ENCODE measurements at regions not wholly inside any gene's neighbourhood (a gene's known extent, or its start where the extent isn't known, plus 50 kb on each side); places are given as distances from the start of the nearest gene placed in this dataset.
"Not testable (repeated sequence)": the region's sequence is repeated elsewhere in the genome, so short reads cannot be mapped to it uniquely, and the experiment has no call there.

GRCh38 chr17:72175787-72176515 is 55.1 kb downstream of the SOX9 start:
- DNase-seq, result peak in 26 of 56 donors; percentile 15 to 68 (median 36)

DNA sequence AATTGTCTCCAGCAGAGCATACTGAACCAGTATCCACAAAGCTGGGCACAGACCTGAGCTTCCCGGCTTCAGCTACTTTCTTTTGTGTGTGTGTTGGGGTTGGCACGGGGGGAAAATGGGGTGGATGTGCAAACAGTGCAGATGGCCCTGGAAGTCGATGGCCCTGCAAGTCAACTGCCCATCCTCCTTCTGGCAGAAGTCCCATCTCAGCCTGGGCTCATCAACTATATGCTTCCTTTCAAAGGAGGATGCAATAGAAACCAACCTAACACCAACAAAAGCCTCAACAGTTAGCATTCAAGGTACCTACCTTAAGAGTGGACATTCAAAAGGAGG is 55.7 kb downstream of the SOX9 start:
- DNase-seq, result no peak

DNA sequence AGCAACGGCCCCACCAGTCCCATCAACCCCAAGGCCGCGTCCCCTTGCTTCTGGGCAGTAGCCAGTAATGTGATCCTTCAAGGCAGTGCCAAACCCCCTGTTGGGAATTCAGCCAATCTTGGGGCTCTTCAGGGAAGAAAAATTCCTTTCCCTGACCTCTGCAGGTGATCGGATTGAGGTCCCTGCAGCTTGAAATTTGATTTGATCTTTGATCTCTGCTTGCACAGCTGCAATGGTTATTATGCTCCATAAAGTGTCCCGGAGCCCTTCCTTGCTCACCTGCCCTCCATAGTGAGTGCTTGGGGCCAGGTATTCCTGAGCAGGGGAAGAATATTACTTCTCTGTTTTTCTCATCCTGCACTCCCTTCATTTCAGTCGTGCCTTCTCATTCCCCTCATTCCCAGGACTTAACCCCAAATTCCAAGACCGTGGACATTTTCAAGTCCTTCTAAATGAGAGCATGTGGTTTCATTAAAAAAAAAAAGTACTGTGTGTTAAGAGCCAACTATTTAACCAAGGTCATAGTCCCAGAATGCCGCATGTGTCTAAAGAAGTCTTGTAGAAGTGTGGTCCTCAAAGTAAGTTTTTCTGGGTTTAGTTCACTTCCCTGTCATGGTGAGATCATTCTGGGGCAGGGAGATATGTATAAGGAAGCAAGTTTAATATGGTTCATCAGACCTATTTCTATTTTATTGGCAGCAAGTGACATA is 56.3 kb downstream of the SOX9 start:
- no peak for DNase-seq

DNA sequence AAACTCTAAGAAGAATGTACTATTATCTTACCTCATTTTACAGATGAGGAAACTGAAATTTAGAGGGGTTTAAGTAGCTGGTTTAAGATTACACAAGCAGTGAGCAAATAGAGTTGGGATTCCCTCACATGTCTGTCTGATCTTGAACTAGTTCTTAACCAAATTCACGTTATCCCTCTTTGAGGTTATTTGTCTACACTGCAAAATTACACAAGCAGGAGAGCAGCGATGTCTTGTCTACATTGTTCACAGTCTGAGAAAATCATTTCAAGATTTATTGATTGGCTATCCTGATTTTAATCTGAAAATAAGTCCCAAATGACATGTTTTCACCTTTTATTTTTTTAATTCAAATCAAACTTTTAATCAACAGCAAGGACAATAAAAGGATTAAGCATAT is 56.9 kb downstream of the SOX9 start:
- DNase-seq, result no peak

DNA sequence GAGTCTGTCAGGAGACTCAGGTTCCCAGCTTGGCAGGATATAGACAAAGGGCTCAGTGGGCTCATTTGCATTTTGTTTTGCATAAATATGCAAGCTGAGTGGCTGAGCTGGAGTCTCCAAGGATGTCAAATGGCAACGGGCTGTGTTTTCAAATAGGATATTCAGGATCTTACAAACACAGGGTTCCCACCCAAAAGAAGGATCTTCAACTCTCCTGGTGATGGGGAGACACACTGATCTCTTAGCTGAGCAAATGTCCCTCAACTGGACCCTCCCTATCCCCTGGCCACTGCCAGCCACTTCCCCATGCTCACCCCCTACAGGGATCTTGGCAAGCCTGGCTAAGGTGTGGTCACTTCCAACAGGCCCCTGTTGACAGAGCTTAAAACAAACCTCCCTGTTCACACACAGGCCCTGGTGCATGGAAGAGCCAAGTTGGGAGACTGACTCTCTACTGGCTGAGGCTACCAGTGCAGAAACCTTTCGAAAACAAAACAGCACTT is 61.6 kb downstream of the SOX9 start:
- DNase-seq, result peak in 19 of 56 donors; percentile 8 to 67 (median 35)

DNA sequence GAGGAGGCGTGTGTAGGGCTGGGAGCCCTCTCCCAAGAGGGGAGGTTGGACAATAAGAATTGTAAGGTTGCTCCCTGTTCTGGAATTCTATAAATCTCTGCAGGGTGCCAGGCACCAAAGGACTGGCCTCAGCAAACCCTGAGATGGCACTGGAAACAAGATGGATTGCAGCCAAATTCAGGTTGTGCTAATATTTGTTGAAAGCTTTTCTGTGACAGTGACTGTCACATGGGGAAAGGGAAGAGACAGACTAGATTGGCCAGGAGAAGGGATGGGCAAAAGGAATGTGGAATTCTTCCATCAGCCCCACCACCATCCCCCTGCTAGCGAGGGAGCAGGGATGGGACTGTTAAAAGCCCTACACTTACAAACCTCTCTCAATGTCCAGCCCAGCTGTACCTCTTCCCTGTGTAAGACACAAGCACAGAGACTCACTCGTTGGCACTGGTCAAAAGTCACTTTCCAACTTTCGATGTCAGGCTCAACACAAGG is 62.4 kb downstream of the SOX9 start:
- DNase-seq, result no peak

- DNase-seq, result no peak
Measured at GRCh38 chr17:72184805-72185204, 64.0 kb downstream of the SOX9 start.

DNA sequence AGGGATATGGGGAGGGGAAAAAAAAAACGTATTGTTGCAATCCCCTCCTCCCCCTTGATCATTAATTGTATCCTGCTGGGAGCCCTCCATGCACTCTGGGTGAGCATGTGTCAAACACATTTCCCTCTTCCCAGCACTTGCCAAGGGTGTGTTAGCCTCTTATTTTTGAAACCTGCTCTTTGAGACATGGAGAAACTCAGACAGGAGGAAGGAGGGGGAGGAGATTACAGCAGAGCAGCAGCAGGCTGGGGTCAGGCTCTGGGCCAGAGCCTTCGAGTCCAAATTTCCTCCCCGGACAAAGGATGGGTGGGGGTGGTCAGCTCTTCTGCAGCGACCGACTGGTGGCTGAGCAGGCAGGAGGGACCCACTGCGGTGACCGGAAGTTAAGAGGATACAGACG is 64.7 kb downstream of the SOX9 start:
- no peak for DNase-seq

- no peak for DNase-seq
Measured at GRCh38 chr17:72187556-72187955, 66.7 kb downstream of the SOX9 start.

GRCh38 chr17:72188801-72189200 is 68.0 kb downstream of the SOX9 start:
- DNase-seq, result no peak

DNA sequence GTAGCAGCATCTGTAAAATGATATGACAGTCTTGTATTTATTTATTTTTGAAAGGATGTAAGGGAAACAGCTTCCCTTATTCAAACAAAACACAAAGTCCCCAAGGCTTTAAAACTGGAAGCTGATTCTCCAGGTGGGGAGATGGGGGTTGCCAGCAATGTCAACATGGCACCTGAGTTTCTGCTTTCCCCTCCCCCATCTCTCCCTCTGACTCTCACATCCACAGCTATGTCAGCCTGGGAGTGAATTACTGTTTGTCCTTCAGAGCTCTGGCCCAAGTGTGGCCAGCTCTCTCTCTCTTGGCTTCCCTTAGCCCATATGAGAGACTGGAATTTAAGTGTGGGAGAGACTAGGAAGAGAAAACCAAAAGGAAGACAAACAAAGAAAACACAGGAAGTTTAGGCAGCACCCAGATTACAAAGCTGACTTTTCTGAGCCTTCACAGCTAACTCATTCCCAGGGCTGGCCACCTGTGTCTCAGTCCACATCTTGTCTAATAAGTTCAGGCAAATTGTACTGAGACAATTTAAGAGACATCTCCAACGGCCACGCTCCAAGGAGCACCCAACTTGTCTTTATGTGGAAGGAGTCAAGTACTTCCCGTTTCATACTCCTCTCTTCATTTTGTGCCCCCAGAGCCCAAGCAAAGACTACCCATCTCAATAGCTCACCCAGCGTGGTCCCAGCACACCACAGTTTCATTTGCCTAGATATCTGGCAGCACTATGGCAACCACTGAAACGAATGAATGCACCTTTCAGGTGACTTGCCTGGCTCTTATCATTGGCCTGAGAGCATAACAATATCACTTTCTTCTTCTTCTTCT is 69.2 kb downstream of the SOX9 start:
- DNase-seq, result no peak

GRCh38 chr17:72191356-72191755 is 70.5 kb downstream of the SOX9 start:
- no peak for DNase-seq

DNA sequence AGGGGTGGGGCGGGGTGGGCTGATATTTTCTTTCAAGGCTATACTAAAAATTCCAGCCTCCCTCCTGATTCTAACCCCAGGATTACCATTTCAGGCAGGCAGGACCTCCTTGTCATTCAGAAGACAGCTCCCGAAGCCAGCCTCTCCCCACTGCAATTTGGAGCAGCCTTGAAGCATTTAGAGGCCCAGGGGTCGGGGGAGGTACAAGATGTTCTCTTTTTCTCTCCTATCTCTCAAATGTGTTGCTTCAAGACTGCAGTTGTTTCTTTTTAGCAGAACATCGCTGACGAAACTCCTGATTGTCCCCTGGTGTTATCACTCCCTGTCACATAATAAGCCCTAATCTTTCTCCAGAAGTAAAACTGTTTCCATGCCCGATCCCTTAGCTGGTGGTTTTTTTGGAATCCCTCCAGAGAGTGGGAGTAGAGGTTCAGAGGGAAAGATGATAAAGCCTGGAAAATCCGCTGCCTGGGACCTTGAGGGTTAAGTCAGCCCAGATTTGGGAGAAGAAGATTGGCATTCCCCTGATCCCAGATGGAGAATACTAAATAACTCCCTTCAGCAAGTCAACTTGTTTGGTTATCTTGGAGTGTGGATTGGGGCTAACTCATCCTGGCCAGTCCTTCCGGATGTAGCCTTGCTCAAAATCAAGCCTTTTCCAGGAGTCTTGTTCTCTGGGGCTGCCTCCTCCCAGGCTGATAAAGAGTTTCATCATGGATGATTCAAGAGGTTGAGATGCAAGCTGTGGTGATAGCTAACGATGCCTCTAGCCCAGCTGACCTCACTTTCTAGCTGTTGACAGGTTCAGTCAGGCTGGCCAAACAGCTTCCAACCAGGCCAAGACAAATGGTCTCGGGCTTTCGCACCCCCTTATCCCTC is 71.3 kb downstream of the SOX9 start:
- no peak for DNase-seq

- peak in 1 of 56 donors; percentile 10 for DNase-seq
Measured at GRCh38 chr17:72192800-72193192, 72.0 kb downstream of the SOX9 start.

DNA sequence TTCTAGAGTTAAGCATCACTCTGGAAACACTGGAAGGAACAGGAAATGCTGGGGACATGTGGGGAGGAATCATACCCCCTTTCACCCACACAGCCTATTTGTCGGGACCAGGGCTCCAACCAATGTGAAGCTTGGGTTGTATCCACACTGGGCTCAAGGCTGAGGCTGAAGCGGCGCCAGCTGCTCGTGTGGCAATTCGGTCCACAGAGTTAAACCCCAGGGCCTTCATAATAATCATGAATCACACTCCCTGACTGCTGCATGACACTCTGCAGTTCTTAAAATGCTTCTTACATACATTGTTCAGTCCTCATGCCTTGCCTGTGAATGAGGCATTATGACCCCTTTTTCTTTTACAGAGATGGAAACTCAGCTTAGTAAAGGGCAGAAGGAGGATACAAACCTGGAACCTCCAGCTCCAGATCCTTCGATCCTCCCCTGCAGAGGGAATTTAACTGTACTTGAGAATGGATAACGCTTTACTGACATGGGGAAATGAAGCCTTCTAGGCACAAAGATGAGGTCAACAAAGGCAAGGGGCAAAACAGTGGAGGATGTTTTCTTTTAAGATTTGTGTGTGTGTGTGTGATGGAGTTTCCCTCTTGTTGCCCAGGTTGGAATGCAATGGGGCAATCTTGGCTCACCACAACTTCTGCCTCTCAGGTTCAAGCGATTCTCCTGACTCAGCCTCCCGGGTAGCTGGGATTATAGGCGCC is 72.7 kb downstream of the SOX9 start:
- DNase-seq, result no peak

- not testable (repeated sequence) for DNase-seq
Measured at GRCh38 chr17:72194107-72194440, 73.3 kb downstream of the SOX9 start.

DNA sequence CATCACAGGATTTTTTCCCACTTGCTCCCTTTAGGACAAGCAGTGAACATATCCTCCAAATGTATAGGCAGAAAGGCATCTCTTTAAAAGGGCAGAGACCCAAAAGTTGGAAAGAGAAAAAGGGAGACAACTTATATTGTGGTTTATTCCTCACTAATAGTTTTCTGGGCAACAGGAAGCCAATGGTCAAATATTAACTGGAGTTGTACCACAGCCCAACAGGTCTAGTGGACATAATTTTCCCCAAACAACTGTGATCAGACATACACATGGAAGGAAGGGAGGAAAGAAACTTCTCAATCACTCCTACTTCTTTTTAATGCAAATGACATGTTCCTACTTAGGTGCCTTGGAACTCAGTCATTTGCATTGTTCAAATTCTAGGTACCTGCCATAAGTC is 78.4 kb downstream of the SOX9 start:
- DNase-seq, result no peak

GRCh38 chr17:72204742-72205141 is 83.9 kb downstream of the SOX9 start:
- no peak for DNase-seq

- DNase-seq, result peak in 41 of 56 donors; percentile 10 to 72 (median 36)
Measured at GRCh38 chr17:72205357-72205756, 84.5 kb downstream of the SOX9 start.

DNA sequence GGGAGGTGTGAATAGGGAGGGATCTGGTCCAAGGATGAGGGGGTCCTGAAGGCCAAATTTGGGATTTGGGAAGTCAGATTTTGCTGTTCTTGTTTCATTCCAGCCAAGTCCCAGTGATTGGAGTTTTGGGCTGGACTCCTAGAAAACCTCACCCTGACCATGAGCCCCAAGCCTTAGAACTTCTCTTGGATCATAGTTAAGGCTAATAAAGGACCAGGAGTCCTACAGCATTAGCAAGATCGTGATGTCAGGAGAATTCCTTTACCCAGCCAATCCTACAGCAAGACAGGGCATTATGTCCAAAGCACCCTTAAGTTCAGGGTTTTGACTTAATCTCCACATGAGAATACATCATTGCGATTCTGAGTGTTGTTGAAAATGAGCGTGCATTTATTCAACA is 85.0 kb downstream of the SOX9 start:
- no peak for DNase-seq

Measured in nucleus accumbens (tissue), 56 donors.